GM12892 (cell line): ENCODE measurements at regions not wholly inside any gene's neighbourhood (a gene's known extent, or its start where the extent isn't known, plus 50 kb on each side); places are given as distances from the start of the nearest gene placed in this dataset.

Experiments
- DNase-seq: peaks from one replicate; pipeline ENCODE4 v3.0.0; 2011; ENCODE audit not compliant: insufficient read length
- FAIRE-seq: peaks from 2 replicates; lab custom pipeline; 2011; peaks lifted over from hg19 to GRCh38; lab: Jason Lieb, UNC
- POLR2A ChIP-seq: IDR thresholded peaks from 2 replicates; pipeline ENCODE4 v1.6.1; 2011; ENCODE audit warnings: low read depth, low read length, control low read depth
- POLR2AphosphoS5 ChIP-seq: IDR thresholded peaks from 2 replicates; pipeline ENCODE4 v1.6.1; 2011; ENCODE audit warnings: low read depth, low read length, control low read depth
- TAF1 ChIP-seq: IDR thresholded peaks from 2 replicates; pipeline ENCODE4 v1.6.1; 2011; ENCODE audit warnings: low read depth, mild to moderate bottlenecking, control low read depth, low read length, borderline replicate concordance

- TF ChIP-seq TAF1 = no peak
- no peak for TF ChIP-seq POLR2A
- TF ChIP-seq POLR2AphosphoS5 = no peak
- DNase-seq = no peak
- no peak for FAIRE-seq
Observed at GRCh38 chr9:106668534-106668933, 194.4 kb upstream of the ZNF462 start.

- FAIRE-seq = no peak
- TF ChIP-seq TAF1 = no peak
- no peak for TF ChIP-seq POLR2A
- no peak for TF ChIP-seq POLR2AphosphoS5
Observed at GRCh38 chr9:106669835-106670234, 193.1 kb upstream of the ZNF462 start.

GRCh38 chr9:106670418-106670817 lies 192.5 kb upstream of the ZNF462 start:
- FAIRE-seq (no peak), DNase-seq (no peak)
- TF ChIP-seq POLR2AphosphoS5 (no peak), POLR2A (no peak), TAF1 (no peak)

More at GRCh38 chr9:106669835-106670234, 193.1 kb upstream of the ZNF462 start:
- no peak for DNase-seq

- TF ChIP-seq TAF1 (no peak), POLR2A (no peak), POLR2AphosphoS5 (no peak)
- DNase-seq = no peak
- no peak for FAIRE-seq
Observed at GRCh38 chr9:106675780-106676179, 187.2 kb upstream of the ZNF462 start.

GRCh38 chr9:106677374-106677773 lies 185.6 kb upstream of the ZNF462 start:
- no peak for FAIRE-seq
- TF ChIP-seq POLR2A (no peak), TAF1 (no peak), POLR2AphosphoS5 (no peak)
- no peak for DNase-seq

GRCh38 chr9:106677830-106678229 lies 185.1 kb upstream of the ZNF462 start:
- no peak for DNase-seq
- no peak for FAIRE-seq

GRCh38 chr9:106678273-106678672 lies 184.7 kb upstream of the ZNF462 start:
- no peak for TF ChIP-seq POLR2A
- no peak for TF ChIP-seq TAF1
- no peak for TF ChIP-seq POLR2AphosphoS5
- FAIRE-seq (no peak), DNase-seq (no peak)

More at GRCh38 chr9:106677830-106678229, 185.1 kb upstream of the ZNF462 start:
- TF ChIP-seq TAF1 (no peak), POLR2AphosphoS5 (no peak), POLR2A (no peak)

- FAIRE-seq (no peak), DNase-seq (no peak)
- TF ChIP-seq TAF1 = no peak
- TF ChIP-seq POLR2A = no peak
- no peak for TF ChIP-seq POLR2AphosphoS5
Observed at GRCh38 chr9:106682420-106682819, 180.5 kb upstream of the ZNF462 start.

- DNase-seq = no peak
- no peak for TF ChIP-seq POLR2AphosphoS5
- TF ChIP-seq POLR2A = no peak
- no peak for TF ChIP-seq TAF1
- no peak for FAIRE-seq
Observed at GRCh38 chr9:106683454-106683853, 179.5 kb upstream of the ZNF462 start.

- no peak for FAIRE-seq
- no peak for DNase-seq
Observed at GRCh38 chr9:106684940-106685695, 177.8 kb upstream of the ZNF462 start.

GRCh38 chr9:106689089-106689488 lies 173.9 kb upstream of the ZNF462 start:
- FAIRE-seq = no peak
- TF ChIP-seq POLR2AphosphoS5 (no peak), TAF1 (no peak), POLR2A (no peak)
- no peak for DNase-seq

More at GRCh38 chr9:106684940-106685695, 177.8 kb upstream of the ZNF462 start:
- no peak for TF ChIP-seq TAF1
- no peak for TF ChIP-seq POLR2AphosphoS5
- TF ChIP-seq POLR2A = no peak

- no peak for TF ChIP-seq POLR2AphosphoS5
- TF ChIP-seq TAF1 = no peak
- TF ChIP-seq POLR2A = no peak
- FAIRE-seq (no peak), DNase-seq (no peak)
Observed at GRCh38 chr9:106691627-106692026, 171.3 kb upstream of the ZNF462 start.

GRCh38 chr9:106693558-106693957 lies 169.4 kb upstream of the ZNF462 start:
- TF ChIP-seq POLR2AphosphoS5 (no peak), TAF1 (no peak), POLR2A (no peak)
- no peak for DNase-seq
- FAIRE-seq = no peak

- TF ChIP-seq POLR2A (no peak), TAF1 (no peak), POLR2AphosphoS5 (no peak)
- DNase-seq (no peak), FAIRE-seq (no peak)
Observed at GRCh38 chr9:106696804-106697203, 166.2 kb upstream of the ZNF462 start.

- no peak for FAIRE-seq
- TF ChIP-seq TAF1 = no peak
- no peak for TF ChIP-seq POLR2AphosphoS5
- no peak for DNase-seq
Observed at GRCh38 chr9:106697390-106697749, 165.6 kb upstream of the ZNF462 start.
